GM18870 (cell line): ENCODE measurements at regions not wholly inside any gene's neighbourhood (a gene's known extent, or its start where the extent isn't known, plus 50 kb on each side); places are given as distances from the start of the nearest gene placed in this dataset.

Experiments
- ATAC-seq: cut with Tn5 transposase; IDR thresholded peaks from one replicate; pipeline ENCODE4 v1.9.1; 2021; ENCODE audit warnings: moderate library complexity; ENCODE audit not compliant: unreplicated experiment

DNA sequence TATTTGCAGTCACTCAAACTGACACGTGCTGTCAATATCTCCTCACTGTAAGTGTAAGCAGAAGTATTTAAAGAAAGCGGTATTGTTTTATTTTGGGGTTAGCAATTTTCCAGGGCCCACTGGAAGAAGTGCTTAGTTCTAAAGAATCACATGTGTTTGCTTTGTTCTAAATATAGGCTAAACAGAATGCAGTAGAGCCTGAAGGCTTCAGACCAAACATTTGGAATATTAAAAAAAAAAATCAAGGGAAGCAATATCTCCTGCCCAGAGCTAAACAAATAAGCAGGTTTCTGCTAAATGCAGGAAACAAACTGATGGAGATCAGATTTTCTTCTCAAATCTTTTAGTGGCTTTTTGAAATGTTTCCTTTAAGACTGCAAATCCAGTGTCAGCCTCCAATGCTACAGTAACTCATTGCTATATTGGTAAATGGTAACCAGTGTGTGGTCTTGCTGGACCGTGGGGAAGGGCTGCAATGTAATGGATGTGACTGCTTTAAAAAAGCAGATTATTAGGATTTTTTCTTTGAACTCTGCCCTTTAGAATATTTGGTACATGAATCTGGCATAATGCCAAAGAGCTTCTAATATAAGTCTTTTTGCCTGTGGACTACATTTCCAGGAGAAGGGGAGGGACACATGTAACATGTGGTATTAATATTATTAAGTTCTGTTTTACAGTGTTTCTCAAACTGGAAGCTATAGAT lies 317.1 kb upstream of the FERMT1 start:
- ATAC-seq, result no peak

DNA sequence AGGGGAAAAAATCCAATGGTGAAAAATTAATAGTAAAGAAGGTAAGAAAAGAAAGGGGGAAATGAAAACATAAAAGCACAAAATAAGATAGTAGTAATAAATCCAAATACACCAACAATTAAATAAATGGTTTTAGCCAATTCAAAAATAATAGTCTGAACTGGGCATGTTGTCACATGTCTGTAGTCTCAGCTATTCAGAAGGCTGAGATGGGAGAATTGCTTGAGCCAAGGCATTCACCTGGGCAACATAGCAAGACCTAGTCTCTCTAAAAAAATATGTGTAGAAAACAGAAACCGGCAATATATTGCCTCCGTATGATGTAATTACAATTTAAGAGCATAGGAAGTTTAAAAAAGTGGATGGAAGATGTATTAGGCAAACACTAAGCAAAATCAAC lies 311.3 kb upstream of the FERMT1 start:
- no peak for ATAC-seq

DNA sequence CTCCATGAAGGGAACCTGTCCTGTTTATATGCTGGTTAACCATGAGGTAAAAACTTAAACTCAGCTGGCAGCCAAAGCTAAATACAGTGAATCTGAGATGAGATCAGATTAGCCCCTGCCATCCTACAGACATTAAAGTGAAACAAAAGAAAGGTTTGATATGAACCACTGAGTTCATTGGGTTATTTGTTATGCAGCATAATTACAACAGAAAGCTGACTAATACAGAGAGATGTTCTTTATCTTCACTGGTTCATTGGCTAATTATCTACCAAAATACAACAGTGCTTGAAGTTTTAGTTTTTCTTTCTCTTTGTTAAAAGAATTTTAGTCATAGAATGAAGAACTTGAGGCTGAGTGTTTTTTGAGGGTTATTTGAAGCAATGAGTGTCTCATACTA lies 307.6 kb upstream of the FERMT1 start:
- no peak for ATAC-seq

DNA sequence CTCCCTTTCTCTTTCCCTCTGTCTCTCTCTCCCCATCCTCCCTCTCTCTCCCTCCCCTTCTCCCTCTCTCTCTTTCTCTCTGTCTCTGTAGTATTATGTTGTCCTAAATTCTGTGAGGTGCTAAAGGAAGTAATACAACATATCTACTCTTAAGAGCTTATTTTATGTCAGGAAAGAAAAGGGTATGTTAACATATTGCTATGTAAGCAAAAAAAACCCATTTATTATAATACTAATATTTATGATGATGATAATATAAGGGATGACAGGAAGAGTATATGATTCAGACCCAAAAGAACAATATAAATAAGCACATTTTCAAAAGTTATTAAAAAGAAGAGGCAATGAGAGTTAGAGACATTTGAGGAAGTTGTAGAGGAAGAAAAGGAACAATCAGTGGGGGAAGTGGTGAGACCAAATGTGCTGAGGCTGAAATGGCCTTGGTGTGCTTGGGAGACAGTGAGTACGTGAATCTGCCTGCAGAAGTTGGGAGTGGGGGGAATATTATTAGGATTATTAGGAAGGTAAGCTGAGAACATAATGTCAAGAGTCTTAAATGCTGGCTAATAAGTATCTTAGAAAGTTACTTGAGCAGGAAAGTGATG lies 303.6 kb upstream of the FERMT1 start:
- ATAC-seq, result no peak

DNA sequence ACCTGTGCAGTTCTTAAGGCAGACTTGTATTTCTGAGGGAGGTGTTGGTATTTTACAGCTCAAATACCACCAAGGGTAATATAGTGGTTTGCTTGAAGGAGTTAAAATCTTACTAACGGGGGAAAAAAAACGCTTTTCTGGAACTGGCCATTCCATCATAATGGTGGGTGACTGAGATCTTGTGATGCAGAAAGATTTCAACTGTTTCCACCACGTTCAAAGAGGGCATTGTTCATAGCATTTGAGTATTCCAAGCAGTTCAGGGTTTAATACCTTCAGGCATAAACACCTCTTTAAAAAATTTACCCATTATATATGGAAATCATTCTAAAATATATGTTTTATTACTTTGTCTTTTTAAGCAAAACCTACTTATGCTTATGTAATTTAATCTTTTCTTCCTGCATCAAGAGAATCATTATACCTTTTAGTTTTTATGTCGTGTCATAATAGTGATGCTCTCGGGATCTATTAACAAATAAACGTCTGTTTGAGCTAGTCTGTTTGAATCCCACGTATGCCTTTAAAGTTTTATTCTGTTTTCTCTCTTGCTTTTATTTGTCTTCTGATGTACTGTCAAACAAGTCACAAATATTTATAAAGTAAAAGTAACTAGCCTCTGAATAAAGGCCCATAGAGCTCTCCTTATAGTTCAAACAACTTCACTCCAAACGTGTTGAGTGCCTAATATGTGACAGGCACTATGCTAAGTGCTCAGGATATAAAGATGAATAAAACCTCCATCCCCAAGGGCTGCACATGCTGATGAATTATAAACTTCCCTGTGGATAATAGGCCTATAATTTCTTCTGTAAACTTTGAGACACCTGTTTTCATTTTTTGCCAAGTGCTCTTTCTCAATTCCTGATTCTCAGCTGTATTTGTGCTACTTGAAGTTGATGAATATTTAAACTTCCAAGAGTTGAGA lies 298.8 kb upstream of the FERMT1 start:
- no peak for ATAC-seq

DNA sequence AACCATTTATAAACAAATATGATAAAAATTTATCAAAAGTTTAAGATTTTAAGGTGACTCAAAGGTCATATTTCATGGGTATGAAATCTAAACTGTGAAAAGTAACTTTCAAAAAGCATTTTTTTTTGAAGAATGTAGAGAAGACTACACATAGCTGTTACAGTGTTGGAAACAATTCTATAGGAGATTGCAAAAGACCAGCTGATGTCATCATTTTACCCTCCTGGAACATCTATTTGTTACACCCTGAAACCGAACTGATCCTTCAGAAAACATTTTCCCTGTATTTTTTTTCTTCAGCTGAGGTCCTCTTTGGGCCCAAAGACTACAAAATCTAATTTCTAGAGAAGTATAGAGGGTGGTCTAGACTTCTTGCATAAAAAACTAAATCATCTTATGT lies 297.5 kb upstream of the FERMT1 start:
- no peak for ATAC-seq

DNA sequence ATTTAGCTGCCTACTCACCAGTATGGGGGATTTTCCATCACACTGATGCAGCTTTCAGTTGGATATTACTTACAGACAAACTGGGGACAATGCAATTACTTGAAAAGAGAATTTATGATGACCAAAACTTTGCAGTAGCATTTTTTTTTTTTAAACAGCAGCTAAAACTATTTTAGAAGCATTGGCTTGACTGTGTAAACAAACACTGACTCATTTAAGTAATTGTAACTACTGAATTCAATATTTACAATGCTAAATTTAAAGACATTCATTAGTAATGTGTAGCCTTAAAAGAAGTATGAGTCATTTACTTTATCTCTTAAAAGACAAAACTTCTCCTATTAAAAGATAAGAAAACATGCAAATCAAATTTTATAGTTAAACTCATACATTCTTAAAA lies 295.9 kb upstream of the FERMT1 start:
- ATAC-seq, result peak; percentile 63

DNA sequence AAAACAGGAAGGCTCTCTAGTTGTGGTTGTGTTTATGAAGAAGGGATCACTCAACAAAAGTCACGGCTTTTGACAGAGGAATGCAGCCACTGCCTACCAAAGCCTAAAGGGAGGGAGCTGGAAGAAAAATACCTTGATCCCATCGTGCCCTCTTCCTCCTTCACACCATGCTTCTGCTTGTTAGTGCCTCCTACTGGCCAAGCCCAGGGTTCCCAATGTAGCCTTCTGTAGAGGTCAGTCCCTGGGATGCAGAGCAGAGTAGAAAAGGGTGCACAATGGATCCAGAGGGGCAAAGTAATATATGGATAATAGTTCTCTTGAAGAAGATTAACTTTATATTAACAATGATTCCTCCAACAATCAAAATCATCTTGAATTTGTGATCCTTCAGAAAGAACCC lies 293.5 kb upstream of the FERMT1 start:
- ATAC-seq, result no peak

DNA sequence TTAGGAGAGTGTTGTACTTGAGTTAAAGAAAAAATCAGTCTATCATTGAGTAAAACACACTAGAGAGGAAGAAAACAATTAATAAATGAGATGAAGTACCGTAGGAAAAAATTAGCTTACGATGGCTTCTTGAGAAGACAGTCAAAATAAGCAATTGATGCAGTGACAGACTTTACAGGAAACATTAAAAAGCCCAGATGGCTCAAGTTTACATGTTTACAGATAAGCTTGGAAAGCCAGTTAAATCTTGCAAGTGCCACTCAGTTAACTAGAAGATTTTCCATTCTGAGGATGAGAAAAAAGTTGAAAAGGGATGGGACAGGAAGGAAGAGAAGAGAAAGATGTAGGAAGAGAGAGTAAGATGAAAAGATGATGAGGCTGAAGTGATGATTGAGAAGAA lies 288.8 kb upstream of the FERMT1 start:
- no peak for ATAC-seq

DNA sequence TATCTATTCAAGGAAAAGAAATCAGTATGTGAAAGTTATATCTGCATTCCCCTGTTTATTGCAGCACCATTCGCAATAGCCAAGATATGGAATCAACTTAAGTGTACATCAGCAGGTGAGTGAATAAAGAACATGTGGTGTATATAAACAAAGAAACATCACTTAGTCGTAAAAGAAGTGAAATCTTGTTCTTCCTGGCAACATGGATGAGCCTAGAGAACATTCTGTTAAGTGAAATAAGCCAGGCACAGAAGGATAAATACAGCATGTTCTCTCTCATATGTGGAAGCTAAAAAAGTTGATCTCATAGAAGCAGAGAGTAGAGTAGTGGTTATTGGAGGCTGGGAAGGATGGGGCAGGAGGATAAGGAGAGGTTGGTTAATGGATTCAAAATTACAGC lies 287.9 kb upstream of the FERMT1 start:
- ATAC-seq, result no peak

DNA sequence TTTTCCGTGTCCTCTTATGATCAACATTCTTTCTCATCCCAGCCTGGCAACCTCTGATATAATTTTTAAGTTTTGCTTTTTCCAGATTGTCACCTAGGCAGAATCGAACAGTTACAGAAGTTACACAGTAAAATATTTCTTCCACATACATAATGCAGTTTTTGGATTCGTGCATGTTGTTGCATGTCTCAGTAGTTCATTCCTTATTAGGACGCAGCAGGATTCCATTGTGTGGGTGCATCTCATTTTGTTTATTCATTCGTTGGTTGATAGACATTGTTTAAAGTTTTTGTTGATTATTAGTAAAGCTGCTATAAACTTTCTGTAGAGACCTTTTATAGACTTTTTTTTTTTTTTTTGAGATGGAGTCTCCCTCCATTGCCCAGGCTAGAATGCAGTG lies 284.3 kb upstream of the FERMT1 start:
- no peak for ATAC-seq

DNA sequence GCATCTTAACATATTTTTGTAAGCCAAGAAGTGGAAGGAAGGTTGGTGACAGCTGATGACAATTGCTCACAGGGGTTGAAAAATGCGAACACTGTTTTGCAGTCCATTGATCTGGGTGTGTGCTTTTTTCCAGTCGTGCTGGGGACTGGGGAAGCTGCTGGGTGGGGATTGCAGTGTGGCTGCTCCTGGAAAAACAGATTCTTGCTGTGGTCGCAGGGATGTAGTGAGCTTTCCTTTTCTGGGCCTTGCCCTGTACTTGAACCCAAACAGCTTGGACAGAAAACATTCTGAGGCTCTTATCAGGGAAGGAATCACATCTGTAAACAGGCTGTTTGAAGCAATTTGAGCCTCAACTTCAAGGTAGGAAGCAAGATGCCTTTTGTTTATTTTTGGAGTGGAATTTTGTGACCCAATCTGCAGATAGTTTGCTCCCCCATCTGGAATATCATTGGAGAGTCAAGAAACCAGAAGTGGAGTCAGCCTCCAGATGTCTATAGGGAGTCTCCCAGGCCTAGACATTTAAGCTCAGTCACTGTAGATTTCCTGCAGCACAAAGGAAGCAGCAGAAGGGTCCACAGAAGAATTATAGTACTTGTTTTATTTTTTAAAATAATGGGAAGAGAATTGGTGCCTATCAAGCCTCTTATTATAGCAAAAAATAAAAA lies 279.2 kb upstream of the FERMT1 start:
- no peak for ATAC-seq

DNA sequence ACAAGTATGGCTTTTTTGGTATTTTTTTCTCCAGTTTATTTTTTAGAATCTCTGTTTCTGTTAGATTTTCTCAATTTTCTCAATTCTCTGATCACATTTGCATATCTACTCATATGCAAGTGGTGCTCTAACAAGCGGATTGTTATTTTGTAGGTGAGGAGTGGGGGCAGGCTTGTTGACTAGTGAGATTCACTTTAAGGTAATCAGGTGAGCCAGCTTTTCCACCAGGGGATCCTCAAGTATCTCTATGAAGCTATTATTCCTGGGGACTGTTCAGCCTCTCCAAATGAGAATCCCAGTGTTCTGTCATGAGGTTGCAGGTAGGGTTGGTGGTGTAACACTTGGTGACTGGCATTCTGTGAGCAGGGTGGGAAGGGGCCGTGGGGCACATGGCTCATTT lies 274.3 kb upstream of the FERMT1 start:
- no peak for ATAC-seq

DNA sequence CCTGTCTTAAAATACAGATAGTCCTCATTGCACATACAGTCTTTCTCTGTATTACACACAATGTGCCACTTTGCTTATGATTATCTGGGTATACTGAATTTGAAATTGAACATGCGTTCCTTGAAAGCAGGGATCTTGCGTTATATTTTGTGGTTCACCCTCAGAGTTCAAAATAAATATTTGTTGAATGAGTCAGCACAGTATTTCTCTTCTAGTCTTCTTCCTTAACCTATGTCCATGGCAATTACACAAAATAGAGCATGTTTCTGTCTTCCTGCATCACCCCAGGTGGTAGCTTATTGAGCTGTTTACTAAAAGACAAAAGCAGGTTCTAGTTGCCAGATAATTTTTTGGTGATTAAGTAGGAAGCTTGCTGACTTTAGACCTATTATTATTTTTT lies 272.9 kb upstream of the FERMT1 start:
- no peak for ATAC-seq

DNA sequence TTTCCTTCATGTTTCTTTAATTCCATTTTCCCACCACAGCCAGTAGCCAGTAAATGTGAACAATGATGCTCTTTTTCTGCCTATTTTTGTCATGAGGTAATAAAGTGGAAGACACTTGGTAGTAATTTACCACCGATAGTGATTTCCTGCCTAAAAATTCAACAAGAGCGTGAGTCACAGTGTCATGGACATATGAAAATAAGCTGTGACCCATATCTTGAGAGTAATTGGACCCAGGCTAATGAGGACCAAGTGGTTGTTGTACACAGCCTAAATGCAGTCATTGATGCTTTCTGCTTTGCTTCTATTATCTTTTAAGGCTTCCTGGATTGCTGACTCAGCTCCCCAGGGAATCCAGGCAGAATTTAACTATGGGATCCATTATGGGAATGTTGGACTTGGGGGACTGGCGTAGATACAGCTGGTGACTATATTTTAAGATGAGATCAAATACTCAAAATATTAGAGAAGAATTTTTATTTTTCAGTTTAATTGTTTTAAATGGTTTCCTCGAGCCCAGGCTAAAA lies 265.9 kb upstream of the FERMT1 start:
- ATAC-seq, result no peak

DNA sequence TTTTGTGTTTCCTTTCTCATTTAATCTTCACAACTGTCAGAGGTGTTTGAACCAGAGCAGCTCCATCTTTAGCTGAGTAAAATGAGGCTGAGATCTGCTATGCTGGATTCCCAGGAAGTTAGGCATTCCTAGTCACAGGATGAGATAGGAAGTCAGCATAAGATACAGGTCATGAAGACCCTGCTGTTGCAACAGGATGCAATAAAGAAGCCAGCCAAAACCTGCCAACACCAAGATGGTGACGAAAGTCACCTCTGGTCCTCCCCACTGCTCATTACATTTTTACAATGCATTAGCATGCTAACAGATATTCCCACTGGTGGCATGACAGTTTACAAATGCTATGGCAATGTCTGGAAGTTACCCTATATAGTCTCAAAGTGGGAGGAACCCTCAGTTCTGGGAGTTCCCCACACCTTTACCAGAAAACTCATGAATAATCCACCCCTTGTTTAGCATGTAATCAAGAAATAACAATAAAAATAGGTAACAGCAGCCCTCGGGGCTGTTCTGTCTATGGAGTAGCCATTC lies 262.2 kb upstream of the FERMT1 start:
- ATAC-seq, result no peak

DNA sequence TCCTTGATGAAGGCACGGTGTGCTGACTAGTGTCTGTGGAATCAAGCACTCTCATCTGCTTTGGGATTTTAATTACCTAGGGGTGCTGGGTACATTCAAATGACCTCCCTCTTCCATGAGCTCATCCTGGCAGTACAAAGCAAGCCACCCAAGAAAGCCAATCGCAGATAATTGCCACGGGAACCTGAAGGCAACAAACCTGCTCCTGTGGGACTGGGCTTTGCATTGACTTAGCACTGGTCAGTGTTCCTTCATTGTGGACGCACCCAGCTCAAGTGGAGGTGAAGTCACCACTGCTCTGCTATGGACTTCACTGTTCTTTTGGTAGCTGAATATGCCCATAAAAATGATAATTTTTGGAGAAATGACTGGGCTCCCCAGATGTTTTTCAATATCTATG lies 261.6 kb upstream of the FERMT1 start:
- no peak for ATAC-seq

DNA sequence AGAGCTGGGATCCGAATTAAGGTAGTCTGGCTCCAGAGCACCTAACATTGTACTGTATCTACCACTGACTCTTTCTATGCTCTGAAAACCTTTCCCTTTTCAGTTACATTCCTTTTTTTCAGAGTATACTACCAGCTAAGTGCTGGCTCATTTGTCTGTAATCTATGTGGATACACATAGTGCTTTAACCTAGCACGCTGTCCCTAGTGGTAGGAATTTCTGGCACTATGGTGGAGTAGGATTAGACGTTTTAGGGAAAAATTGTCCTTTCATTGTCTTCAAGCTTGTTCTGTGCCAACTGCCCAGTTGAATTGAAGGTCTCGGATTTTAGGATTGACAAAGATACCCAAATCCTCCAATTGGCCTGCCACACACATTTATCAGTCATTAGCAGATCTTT lies 259.1 kb upstream of the FERMT1 start:
- ATAC-seq, result no peak

DNA sequence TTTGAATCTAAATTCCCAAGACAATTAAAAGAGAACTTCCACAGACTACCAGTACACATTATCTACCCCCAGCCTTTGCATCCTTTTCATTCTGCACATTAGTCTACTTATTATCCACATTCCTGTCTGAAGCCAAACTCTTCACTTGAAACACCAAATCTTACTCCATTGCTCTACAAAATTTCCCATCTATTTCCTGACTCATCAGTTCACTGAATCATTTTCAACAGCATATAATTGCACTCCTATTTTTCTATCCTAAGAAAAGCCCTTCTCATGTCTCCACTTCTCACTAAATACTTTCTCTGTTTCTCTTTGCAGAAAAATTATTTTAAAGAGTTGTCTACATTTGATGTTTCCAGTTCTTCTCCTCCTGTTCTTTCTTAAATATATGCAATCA lies 239.4 kb upstream of the FERMT1 start:
- no peak for ATAC-seq

DNA sequence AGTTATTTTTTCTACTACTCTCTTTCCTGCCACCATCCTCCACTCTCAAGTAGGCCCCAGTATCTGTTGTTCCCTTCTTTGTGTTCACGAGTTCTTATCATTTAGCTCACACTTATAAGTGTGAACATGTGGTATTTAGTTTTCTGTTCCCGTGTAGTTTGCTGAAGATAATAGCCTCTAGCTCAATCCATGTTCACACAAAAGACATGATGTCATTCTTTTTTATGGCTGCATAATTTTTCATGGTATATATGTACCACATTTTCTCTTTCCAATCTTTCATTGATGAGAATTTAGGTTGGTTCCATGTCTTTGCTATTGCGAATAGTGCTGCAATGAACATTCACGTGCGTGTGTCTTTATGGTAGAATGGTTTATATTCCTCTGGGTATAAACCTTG lies 237.9 kb upstream of the FERMT1 start:
- no peak for ATAC-seq
